ENCODE measurements at regions not wholly inside any gene's neighbourhood (a gene's known extent, or its start where the extent isn't known, plus 50 kb on each side); places are given as distances from the start of the nearest gene placed in this dataset.

DNA sequence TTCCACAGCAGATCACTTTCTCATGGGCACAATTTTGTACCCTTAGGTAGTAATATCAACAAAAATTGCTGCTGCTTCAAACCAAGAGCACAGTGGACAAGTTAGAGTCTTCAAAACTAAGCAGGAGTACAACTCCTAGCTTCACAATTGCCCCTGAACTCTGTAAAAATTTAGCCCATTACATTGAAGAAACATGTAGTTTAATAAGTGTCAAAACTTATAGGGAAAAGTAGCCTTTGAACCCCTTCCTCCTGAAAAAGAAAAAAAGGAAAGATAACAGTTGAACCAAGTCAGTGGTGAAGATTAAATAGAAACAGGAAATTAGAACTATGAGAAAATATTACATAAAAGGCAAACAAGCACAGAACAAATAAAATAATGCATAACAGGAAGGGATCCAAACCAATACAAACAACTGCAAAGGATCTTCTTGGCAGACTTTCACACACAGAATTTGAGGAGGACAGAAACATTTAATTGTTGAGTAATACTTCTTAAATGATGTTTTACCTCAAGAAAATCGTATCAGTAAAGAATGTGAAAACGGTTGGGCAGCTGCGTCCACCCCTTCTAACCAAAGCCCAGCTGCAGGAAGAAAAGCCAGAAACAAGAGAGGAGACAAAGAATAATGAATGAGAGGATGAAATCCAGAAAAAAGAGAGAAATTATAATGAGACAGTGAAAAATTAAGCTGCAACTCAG is 636.0 kb downstream of the NR2F1-AS1 start:
- TF ChIP-seq, protein P1, sequence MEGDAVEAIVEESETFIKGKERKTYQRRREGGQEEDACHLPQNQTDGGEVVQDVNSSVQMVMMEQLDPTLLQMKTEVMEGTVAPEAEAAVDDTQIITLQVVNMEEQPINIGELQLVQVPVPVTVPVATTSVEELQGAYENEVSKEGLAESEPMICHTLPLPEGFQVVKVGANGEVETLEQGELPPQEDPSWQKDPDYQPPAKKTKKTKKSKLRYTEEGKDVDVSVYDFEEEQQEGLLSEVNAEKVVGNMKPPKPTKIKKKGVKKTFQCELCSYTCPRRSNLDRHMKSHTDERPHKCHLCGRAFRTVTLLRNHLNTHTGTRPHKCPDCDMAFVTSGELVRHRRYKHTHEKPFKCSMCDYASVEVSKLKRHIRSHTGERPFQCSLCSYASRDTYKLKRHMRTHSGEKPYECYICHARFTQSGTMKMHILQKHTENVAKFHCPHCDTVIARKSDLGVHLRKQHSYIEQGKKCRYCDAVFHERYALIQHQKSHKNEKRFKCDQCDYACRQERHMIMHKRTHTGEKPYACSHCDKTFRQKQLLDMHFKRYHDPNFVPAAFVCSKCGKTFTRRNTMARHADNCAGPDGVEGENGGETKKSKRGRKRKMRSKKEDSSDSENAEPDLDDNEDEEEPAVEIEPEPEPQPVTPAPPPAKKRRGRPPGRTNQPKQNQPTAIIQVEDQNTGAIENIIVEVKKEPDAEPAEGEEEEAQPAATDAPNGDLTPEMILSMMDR (conservative IDR thresholded peaks at IDR 0.05; ENCODE audit: low read depth in 2 of 2): no peak
- TF ChIP-seq EZH2 (IDR thresholded peaks at IDR 0.05; ENCODE audit: low read depth, unreplicated experiment) (no peak), REST (IDR thresholded peaks at IDR 0.05; ENCODE audit: unreplicated experiment) (no peak), ZNF114 (CRISPR knock-in tag; IDR thresholded peaks at IDR 0.05) (no peak)

Measured in GM23338 (cell line).